ENCODE measurements at regions not wholly inside any gene's neighbourhood (a gene's known extent, or its start where the extent isn't known, plus 50 kb on each side); places are given as distances from the start of the nearest gene placed in this dataset.

GRCh38 chr4:152266831-152267480 lies 268.9 kb downstream of the FBXW7 start:
- TF ChIP-seq CTCF (IDR thresholded peaks at IDR 0.05) (no peak), POLR2A (IDR thresholded peaks at IDR 0.05) (no peak)

Data from vagina (tissue), 2 donors.